ACHN (cell line): ENCODE measurements at regions not wholly inside any gene's neighbourhood (a gene's known extent, or its start where the extent isn't known, plus 50 kb on each side); places are given as distances from the start of the nearest gene placed in this dataset.

ENCODE experiments used
- DNase-seq: peaks from one replicate; pipeline ENCODE4 v3.0.0-alpha.2; 2015
- in situ Hi-C: cut with HindIII; loops from 2 replicates; pipeline ENCODE4 v1.10.0; 2017; ENCODE audit warnings: low sequenced_read_pairs, low pct_ligation_motif_present, low pct_unique_long_range_greater_than_20kb

DNA sequence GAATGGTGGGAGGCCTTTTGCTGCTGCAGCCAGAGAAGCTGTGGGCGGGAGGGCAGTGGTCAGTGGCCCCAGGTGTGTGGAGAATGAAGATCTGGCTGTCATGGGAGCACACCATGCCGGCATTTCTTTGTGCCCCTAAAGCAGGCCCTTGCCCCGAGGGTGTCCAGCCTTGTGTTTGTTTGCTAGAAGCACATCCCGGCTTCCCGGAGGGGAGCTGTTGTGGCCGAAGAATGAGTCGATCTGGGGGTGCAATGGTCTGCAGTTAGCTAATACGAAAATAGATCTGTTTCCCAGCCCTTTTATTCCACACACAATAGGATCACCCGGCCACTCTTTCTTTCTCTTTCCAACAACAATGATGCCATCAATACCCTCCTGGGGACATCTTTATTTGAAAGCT lies 228.8 kb downstream of the CBLN1 start:
- no peak for DNase-seq
- in situ Hi-C loops = no loop called here

GRCh38 chr16:49051576-49051975 lies 230.1 kb downstream of the CBLN1 start:
- no peak for DNase-seq
- in situ Hi-C loops = no loop called here

DNA sequence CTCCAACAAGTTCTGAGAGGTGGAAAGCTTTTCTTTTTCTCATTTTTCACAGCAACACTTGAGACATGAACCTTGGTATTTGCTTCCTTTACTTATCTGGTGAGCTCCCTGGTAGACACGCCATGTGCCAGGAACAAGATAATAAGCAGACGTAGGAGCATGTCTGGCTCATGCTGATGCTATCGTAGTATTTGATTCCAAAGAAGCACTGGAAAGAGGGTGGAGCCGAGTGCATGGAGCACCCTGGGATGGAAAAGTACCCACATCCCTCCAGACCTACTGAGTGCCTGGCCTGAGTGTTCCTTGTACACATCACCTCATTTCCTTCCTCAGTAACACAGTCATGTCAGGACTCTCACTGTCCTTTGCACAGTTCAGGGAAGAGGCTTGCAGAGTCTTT lies 231.0 kb downstream of the CBLN1 start:
- no peak for DNase-seq
- in situ Hi-C loops = no loop called here

GRCh38 chr16:49049644-49050043 lies 232.0 kb downstream of the CBLN1 start:
- in situ Hi-C loops = no loop called here
- DNase-seq = no peak

DNA sequence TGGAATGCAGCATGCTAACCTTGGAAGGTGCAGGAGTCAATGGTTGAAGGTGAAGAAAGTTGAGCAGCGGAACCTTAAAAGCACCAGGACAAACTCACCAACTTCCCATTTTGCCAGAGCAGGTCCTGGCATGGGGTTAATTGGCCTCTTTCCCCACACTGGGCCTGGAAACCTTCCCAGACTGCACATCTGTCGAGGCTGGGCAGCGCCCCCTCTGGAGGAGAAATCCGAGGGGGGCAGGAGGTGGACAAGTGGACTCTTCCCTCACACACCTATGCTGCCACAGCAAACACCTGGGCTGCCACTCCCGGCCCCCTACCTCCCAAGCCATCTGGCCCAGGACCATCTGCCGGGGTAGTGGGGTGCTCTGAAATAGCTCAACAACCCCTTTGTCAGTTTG lies 232.4 kb downstream of the CBLN1 start:
- in situ Hi-C loops = no loop called here
- DNase-seq = no peak

- in situ Hi-C loops = no loop called here
- no peak for DNase-seq
Observed at GRCh38 chr16:49048557-49048956, 233.1 kb downstream of the CBLN1 start.

DNA sequence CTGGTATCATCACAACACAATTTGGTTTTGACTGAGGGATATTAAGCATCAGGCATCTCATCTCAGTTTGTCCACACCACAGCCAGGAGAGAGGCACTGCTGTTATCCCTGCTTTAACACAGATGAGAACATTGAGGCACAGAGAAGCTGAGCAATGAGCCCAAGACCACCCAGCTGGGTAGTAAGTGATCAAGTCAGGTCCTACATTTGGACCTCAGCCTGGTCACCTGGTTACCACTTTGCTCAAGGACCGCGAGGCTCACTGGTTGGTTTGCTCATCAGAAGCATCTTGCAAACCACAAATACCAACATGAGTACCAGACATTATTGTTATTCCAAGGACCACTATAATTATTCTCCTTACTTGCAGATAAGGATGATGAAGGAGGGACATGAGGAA lies 245.5 kb downstream of the CBLN1 start:
- DNase-seq = no peak
- in situ Hi-C loops = no loop called here

DNA sequence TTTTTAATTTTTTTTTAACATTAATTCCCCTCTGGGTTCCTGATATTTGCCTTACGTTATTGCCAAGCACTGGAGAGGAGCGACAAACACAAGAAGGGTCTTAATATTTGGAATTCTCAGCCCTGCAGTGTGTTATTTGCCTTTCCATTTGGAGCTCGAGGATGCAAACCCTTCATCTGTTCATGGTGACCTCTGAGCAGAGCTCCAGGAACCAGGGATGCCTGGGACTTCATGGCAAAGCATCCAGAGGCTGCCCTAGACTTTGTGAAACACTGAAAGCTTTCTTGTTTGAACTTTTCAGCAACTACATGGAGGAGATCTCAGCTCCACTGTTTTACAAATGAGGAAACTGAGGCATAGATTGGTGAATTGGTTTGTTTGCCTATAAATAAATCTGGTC lies 254.2 kb downstream of the CBLN1 start:
- DNase-seq = no peak
- in situ Hi-C loops = no loop called here

DNA sequence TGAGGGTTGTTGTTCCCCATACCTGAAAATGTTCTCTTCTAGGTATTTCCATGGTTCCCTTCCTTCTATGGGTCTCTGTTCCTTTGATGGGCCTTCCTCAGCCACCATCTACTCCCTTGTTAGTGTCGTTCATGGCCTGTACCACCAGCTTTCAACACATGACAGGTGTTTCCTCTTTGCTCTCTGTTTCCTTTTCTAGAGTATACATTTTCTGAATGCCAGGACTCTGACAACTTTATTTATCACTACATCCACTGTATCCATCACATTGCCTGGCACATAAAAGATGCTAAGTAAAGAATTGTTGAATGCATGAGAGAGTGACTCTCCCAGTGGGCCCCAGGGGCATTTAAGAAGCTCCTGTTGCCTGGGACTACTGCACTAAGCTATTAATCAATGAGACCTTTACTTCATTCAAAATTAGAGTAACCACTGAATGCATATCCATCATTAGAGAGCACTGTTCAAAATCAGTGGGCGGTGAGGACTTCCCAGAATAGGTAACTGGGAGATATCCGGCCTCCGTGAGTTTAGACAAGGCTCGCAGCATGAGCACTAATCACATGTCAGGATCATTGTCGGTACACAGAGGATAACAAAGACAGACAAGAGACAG lies 255.0 kb downstream of the CBLN1 start:
- no peak for DNase-seq
- in situ Hi-C loops = no loop called here

GRCh38 chr16:49024896-49025295 lies 256.7 kb downstream of the CBLN1 start:
- no peak for DNase-seq

DNA sequence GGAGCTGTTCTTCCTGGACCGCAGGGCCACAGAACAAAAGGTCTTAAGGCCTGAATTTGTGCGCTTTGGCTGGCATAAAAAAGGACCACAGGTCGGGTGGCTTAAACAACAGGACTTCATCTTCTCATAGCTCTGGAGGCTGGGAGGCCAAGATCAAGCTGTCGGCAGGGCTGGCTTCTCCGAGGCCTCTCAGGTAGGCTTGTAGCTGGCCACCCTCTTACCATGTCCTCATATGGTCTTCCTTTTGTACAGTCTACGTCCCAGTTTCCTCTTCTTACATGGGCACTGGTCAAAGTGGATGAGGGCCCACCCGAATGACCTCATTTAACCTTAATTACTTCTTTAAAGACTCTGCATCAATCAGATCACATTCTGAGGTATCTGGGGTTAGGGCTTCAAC lies 257.6 kb downstream of the CBLN1 start:
- in situ Hi-C loops = no loop called here
- no peak for DNase-seq

More at GRCh38 chr16:49024896-49025295, 256.7 kb downstream of the CBLN1 start:
- in situ Hi-C loops = no loop called here

DNA sequence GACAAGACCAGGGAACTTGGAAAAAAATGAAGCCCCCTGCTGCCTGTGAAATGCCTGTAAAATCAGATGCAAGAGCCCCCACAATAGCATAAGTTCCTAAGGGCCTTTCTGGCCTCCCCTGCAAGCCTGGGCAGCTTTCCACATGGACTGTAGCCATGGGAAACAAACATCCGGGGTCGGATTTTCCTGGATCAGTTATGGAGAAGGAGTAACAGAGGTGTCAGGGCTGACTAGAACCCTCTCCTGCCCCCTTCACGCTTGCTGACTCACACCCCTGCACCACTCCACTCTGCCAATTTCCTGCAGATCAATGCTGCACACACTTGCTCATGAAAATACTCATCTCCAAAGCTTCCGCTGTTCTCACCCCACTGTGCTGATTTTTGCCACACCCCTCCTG lies 258.6 kb downstream of the CBLN1 start:
- peak; percentile 67 for DNase-seq

GRCh38 chr16:49022351-49022963 lies 259.2 kb downstream of the CBLN1 start:
- DNase-seq = no peak

More for the DNA sequence above, 258.6 kb downstream of the CBLN1 start:
- in situ Hi-C loops = no loop called here

GRCh38 chr16:49021136-49021535 lies 260.5 kb downstream of the CBLN1 start:
- in situ Hi-C loops = no loop called here
- DNase-seq = peak; percentile 39

More at GRCh38 chr16:49022351-49022963, 259.2 kb downstream of the CBLN1 start:
- in situ Hi-C loops = no loop called here

DNA sequence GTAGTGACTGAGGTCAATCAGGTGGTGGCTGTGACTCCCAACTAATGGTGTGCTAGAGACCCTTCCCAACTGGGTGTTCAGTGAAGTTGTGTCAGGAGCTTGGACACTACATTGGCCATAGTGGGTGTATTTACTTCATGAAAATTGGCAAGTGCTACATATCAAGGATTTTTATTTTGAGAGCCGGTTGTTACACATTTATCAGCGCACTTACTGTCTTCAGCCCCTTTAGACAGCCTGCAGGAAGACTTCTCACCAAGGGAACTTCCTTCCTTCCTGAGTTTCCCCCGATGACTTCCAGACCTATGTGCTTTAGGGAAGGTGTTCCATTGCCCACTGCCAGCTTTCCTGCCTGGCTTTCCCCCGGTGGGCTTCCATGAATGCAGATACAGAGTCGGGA lies 261.2 kb downstream of the CBLN1 start:
- in situ Hi-C loops = no loop called here
- no peak for DNase-seq

DNA sequence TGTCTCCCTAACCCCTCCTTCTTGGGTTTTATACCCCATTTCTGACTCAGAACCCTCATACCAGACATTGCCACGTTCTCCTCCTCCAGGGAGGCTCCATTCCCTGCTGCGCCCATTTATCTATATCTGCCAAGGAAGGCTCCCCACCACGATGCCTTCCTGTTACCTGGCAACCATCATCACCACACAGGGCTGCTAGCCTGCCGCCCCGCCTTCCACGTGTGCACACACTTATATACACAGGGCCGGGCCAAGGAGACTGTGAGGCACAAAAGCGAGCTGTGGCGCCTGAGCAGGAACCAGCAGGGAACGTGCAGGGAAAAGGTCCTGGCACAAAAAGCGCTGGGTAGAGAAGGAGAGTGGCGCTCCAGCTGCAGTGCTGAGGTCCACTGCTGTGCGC lies 261.8 kb downstream of the CBLN1 start:
- in situ Hi-C loops = no loop called here
- DNase-seq = peak; percentile 52

- peak; percentile 79 for DNase-seq
- in situ Hi-C loops = no loop called here
Observed at GRCh38 chr16:49019081-49019633, 262.5 kb downstream of the CBLN1 start.

GRCh38 chr16:49018259-49018931 lies 263.2 kb downstream of the CBLN1 start:
- DNase-seq = no peak
- in situ Hi-C loops = no loop called here

GRCh38 chr16:49017501-49017900 lies 264.1 kb downstream of the CBLN1 start:
- in situ Hi-C loops = no loop called here
- DNase-seq = no peak

GRCh38 chr16:49016461-49016860 lies 265.2 kb downstream of the CBLN1 start:
- in situ Hi-C loops = no loop called here
- DNase-seq = no peak
